ENCODE measurements at regions not wholly inside any gene's neighbourhood (a gene's known extent, or its start where the extent isn't known, plus 50 kb on each side); places are given as distances from the start of the nearest gene placed in this dataset.

GRCh38 chr10:23864631-23865147 lies 344.2 kb upstream of the KIAA1217 start:
- TF ChIP-seq TEAD4 (IDR thresholded peaks at IDR 0.05) (no peak), MAX (IDR thresholded peaks at IDR 0.05) (no peak), REST (IDR thresholded peaks at IDR 0.05; ENCODE audit: low read depth) (no peak), EP300 (IDR thresholded peaks at IDR 0.05; ENCODE audit: borderline replicate concordance) (no peak), TAF1 (IDR thresholded peaks at IDR 0.05; ENCODE audit: low read depth) (no peak), EGR1 (IDR thresholded peaks at IDR 0.05) (no peak), FOXM1 (IDR thresholded peaks at IDR 0.05; ENCODE audit: borderline replicate concordance, low read depth) (no peak), YY1 (IDR thresholded peaks at IDR 0.05; ENCODE audit: low read depth) (no peak), NFIC (IDR thresholded peaks at IDR 0.05) (no peak), USF1 (IDR thresholded peaks at IDR 0.05) (no peak), CEBPB (IDR thresholded peaks at IDR 0.05) (no peak), RAD21 (IDR thresholded peaks at IDR 0.05; ENCODE audit: low read depth) (no peak), CREB1 (IDR thresholded peaks at IDR 0.05; ENCODE audit: low read depth) (no peak)

Measured in Ishikawa (cell line).